ENCODE measurements at regions not wholly inside any gene's neighbourhood (a gene's known extent, or its start where the extent isn't known, plus 50 kb on each side); places are given as distances from the start of the nearest gene placed in this dataset.

- peaks cover 0 to 1% (median 0%) of the 10 kb centered on the region in 4 donors for H3K4me1 ChIP-seq (ENCODE audit: control insufficient read depth in 4 of 4, insufficient read depth in 4 of 4, low read length in 3 of 4)
Observed at GRCh38 chr1:60762911-60763310, 319.4 kb upstream of the NFIA start.

GRCh38 chr1:60762176-60762575, 320.2 kb upstream of the NFIA start:
- TF ChIP-seq RXRA (IDR thresholded peaks at IDR 0.05) (no peak), RAD21 (IDR thresholded peaks at IDR 0.05) (no peak), EGR1 (IDR thresholded peaks at IDR 0.05; ENCODE audit: low read depth in 2 of 2) (no peak), JUND (IDR thresholded peaks at IDR 0.05) (no peak), SP1 (IDR thresholded peaks at IDR 0.05) (no peak), ATF3 (IDR thresholded peaks at IDR 0.05) (no peak), TAF1 (conservative IDR thresholded peaks at IDR 0.05) (no peak), REST (IDR thresholded peaks at IDR 0.05) (no peak), NR2F2 (IDR thresholded peaks at IDR 0.05) (no peak), CTCF (IDR thresholded peaks at IDR 0.05; ENCODE audit: low read depth, low read length, missing input control) (no peak), GABPA (IDR thresholded peaks at IDR 0.05 in 1 of 2, conservative IDR thresholded peaks at IDR 0.05 in 1 of 2) (no peak), MAX (IDR thresholded peaks at IDR 0.05) (no peak), ZBTB33 (IDR thresholded peaks at IDR 0.05) (no peak), YY1 (IDR thresholded peaks at IDR 0.05) (no peak), FOXA1 (IDR thresholded peaks at IDR 0.05) (no peak), HNF4G (IDR thresholded peaks at IDR 0.05) (no peak), HNF4A (conservative IDR thresholded peaks at IDR 0.05) (no peak), FOXA2 (IDR thresholded peaks at IDR 0.05) (no peak)
- H3K4me3 ChIP-seq (ENCODE audit: low read depth in 1 of 3, low read length in 3 of 3) = no peak overlapping the region
- no peak for DNase-seq (ENCODE audit: low spot score)
- H3K27me3 ChIP-seq (ENCODE audit: control insufficient read depth in 4 of 4, insufficient read depth in 4 of 4, low read length in 3 of 4) = peaks cover 0 to 3% (median 0%) of the 10 kb centered on the region in 4 donors
- H3K9ac ChIP-seq (ENCODE audit: low read depth in 1 of 2, low read length in 2 of 2) = no peak overlapping the region
- 85% methylated on average over 1 of the region's 1 CpG for WGBS
- peaks cover 0 to 1% (median 0%) of the 10 kb centered on the region in 4 donors for H3K4me1 ChIP-seq (ENCODE audit: control insufficient read depth in 4 of 4, insufficient read depth in 4 of 4, low read length in 3 of 4)
- H3K27ac ChIP-seq (ENCODE audit: low read depth in 1 of 2, low read length in 2 of 2) = no peak overlapping the region
- no peaks in the 10 kb centered on the region for H3K36me3 ChIP-seq (ENCODE audit: control insufficient read depth in 4 of 4, insufficient read depth in 3 of 4, low read depth in 1 of 4, low read length in 3 of 4)
- H3K9me3 ChIP-seq (ENCODE audit: control insufficient read depth in 4 of 4, low read length in 3 of 4) = no peaks in the 10 kb centered on the region

More at GRCh38 chr1:60762911-60763310, 319.4 kb upstream of the NFIA start:
- Histone ChIP-seq H3K4me3 (ENCODE audit: low read depth in 1 of 3, low read length in 3 of 3) (no peak overlapping the region), H3K36me3 (ENCODE audit: control insufficient read depth in 4 of 4, insufficient read depth in 3 of 4, low read depth in 1 of 4, low read length in 3 of 4) (no peaks in the 10 kb centered on the region), H3K27ac (ENCODE audit: low read depth in 1 of 2, low read length in 2 of 2) (no peak overlapping the region), H3K27me3 (ENCODE audit: control insufficient read depth in 4 of 4, insufficient read depth in 4 of 4, low read length in 3 of 4) (peaks cover 0 to 3% (median 0%) of the 10 kb centered on the region in 4 donors), H3K9me3 (ENCODE audit: control insufficient read depth in 4 of 4, low read length in 3 of 4) (no peaks in the 10 kb centered on the region), H3K9ac (ENCODE audit: low read depth in 1 of 2, low read length in 2 of 2) (no peak overlapping the region)
- 82% methylated on average over 1 of the region's 1 CpG for whole genome bisulfite sequencing
- TF ChIP-seq YY1 (IDR thresholded peaks at IDR 0.05) (no peak), RAD21 (IDR thresholded peaks at IDR 0.05) (no peak), FOXA2 (IDR thresholded peaks at IDR 0.05) (no peak), MAX (IDR thresholded peaks at IDR 0.05) (no peak), HNF4G (IDR thresholded peaks at IDR 0.05) (no peak), JUND (IDR thresholded peaks at IDR 0.05) (no peak), NR2F2 (IDR thresholded peaks at IDR 0.05) (no peak), ZBTB33 (IDR thresholded peaks at IDR 0.05) (no peak)
- no peak for DNase-seq (ENCODE audit: low spot score)
